Liver (tissue), 8 donors: ENCODE measurements at regions not wholly inside any gene's neighbourhood (a gene's known extent, or its start where the extent isn't known, plus 50 kb on each side); places are given as distances from the start of the nearest gene placed in this dataset.

Experiments
- DNase-seq: peaks from one replicate; pipeline ENCODE4 v3.0.0-alpha.2; 2017; ENCODE audit warnings: low spot score
- H3K27ac ChIP-seq, 2 donors: one replicate each; pipeline ENCODE4 v1.7.0; 2013; ENCODE audit warnings: inconsistent platforms in 2 of 2, low read length in 2 of 2, control low read depth in 1 of 2, low read depth in 1 of 2, mild to moderate bottlenecking in 1 of 2
- H3K27me3 ChIP-seq, 4 donors: one replicate each; pipeline versions ENCODE4 v1.6.1 to v1.7.0; 2013; ENCODE audit warnings: low read length in 3 of 4, inconsistent platforms in 1 of 4, mild to moderate bottlenecking in 1 of 4, moderate library complexity in 1 of 4; ENCODE audit not compliant: control insufficient read depth in 4 of 4, insufficient read depth in 4 of 4
- H3K36me3 ChIP-seq, 4 donors: one replicate each; pipeline versions ENCODE4 v1.6.1 to v1.7.0; 2013; ENCODE audit warnings: low read length in 3 of 4, mild to moderate bottlenecking in 3 of 4, low read depth in 1 of 4, moderate library complexity in 1 of 4; ENCODE audit not compliant: control insufficient read depth in 4 of 4, insufficient read depth in 3 of 4
- H3K4me1 ChIP-seq, 4 donors: one replicate each; pipeline versions ENCODE4 v1.6.1 to v1.7.0; 2013; ENCODE audit warnings: low read length in 3 of 4, mild to moderate bottlenecking in 3 of 4, moderate library complexity in 1 of 4; ENCODE audit not compliant: control insufficient read depth in 4 of 4, insufficient read depth in 4 of 4
- H3K4me3 ChIP-seq, 3 donors: one replicate each; pipeline versions ENCODE4 v1.6.1 to v1.7.0; 2013; ENCODE audit warnings: low read length in 3 of 3, control low read depth in 1 of 3, low read depth in 1 of 3, mild to moderate bottlenecking in 1 of 3
- H3K9ac ChIP-seq, 2 donors: one replicate each; pipeline ENCODE4 v1.7.0; 2013; ENCODE audit warnings: low read length in 2 of 2, mild to moderate bottlenecking in 2 of 2, moderate library complexity in 2 of 2, control low read depth in 1 of 2, low read depth in 1 of 2
- H3K9me3 ChIP-seq, 4 donors: one replicate each; pipeline versions ENCODE4 v1.6.1 to v1.7.0; 2013; ENCODE audit warnings: low read length in 3 of 4; ENCODE audit not compliant: control insufficient read depth in 4 of 4
- EGR1 ChIP-seq, 2 donors: IDR thresholded peaks; 2 replicates each; pipeline ENCODE4 v1.6.1; 2016 to 2018; ENCODE audit warnings: antibody characterized with exemption in 2 of 2, low read depth in 2 of 2
- FOXA1 ChIP-seq: IDR thresholded peaks from 2 replicates; pipeline ENCODE4 v1.6.1; 2016; ENCODE audit warnings: antibody characterized with exemption
- FOXA2 ChIP-seq: IDR thresholded peaks from 2 replicates; pipeline ENCODE4 v1.6.1; 2016; ENCODE audit warnings: antibody characterized with exemption
- GABPA ChIP-seq, 2 donors: IDR thresholded peaks in 1 of 2; conservative IDR thresholded peaks in 1 of 2; 2 replicates each; pipeline ENCODE4 v1.6.1; 2016; ENCODE audit warnings: antibody characterized with exemption in 2 of 2, mild to moderate bottlenecking in 1 of 2, moderate library complexity in 1 of 2
- HNF4A ChIP-seq, 2 donors: conservative IDR thresholded peaks; 2 replicates each; pipeline ENCODE4 v1.6.1; 2016; ENCODE audit warnings: antibody characterized with exemption in 2 of 2, mild to moderate bottlenecking in 2 of 2
- JUND ChIP-seq, 2 donors: IDR thresholded peaks; 2 replicates each; pipeline ENCODE4 v1.6.1; 2016; ENCODE audit warnings: antibody characterized with exemption in 2 of 2
- NR2F2 ChIP-seq: IDR thresholded peaks from 2 replicates; pipeline ENCODE4 v1.6.1; 2016; ENCODE audit warnings: antibody characterized with exemption
- RAD21 ChIP-seq, 2 donors: IDR thresholded peaks; 2 replicates each; pipeline ENCODE4 v1.6.1; 2016; ENCODE audit warnings: antibody characterized with exemption in 2 of 2, mild to moderate bottlenecking in 2 of 2
- RXRA ChIP-seq, 2 donors: IDR thresholded peaks; 2 replicates each; pipeline ENCODE4 v1.6.1; 2017 to 2018; ENCODE audit warnings: antibody characterized with exemption in 2 of 2, mild to moderate bottlenecking in 1 of 2
- SP1 ChIP-seq: IDR thresholded peaks from 2 replicates; pipeline ENCODE4 v1.6.1; 2018; ENCODE audit warnings: antibody characterized with exemption, mild to moderate bottlenecking
- TAF1 ChIP-seq: conservative IDR thresholded peaks from 2 replicates; pipeline ENCODE4 v1.6.1; 2016; ENCODE audit warnings: antibody characterized with exemption, mild to moderate bottlenecking
- YY1 ChIP-seq: IDR thresholded peaks from 2 replicates; pipeline ENCODE4 v1.6.1; 2016; ENCODE audit warnings: antibody characterized with exemption, mild to moderate bottlenecking
- WGBS: extraction: QIAGEN DNeasy Blood & Tissue Kit; methylation state at CpG from one replicate; pipeline ENCODE4 v1.1.7; 2013; 5-methylcytosine and 5-hydroxymethylcytosine counted together
- TF ChIP-seq, protein P1 (sequence below): IDR thresholded peaks from 2 replicates; pipeline ENCODE4 v1.6.1; 2016; ENCODE audit warnings: antibody characterized with exemption
- TF ChIP-seq, protein P2 (sequence below): IDR thresholded peaks from 2 replicates; pipeline ENCODE4 v1.6.1; 2016; ENCODE audit warnings: antibody characterized with exemption
- TF ChIP-seq, protein P3 (sequence below): IDR thresholded peaks from 2 replicates; pipeline ENCODE4 v1.6.1; 2016; ENCODE audit warnings: antibody characterized with exemption
- TF ChIP-seq, protein P4 (sequence below): fragments of 150-350 bp; IDR thresholded peaks from 2 replicates; pipeline ENCODE4 v1.5.1; 2017; ENCODE audit warnings: improper control_type of control experiment, low read depth, low read length; ENCODE audit not compliant: missing input control
- TF ChIP-seq, protein P5 (sequence below): IDR thresholded peaks from 2 replicates; pipeline ENCODE4 v1.6.1; 2016; ENCODE audit warnings: antibody characterized with exemption, mild to moderate bottlenecking
- donor health status: healthy.
- donor health status: healthy.
- donor health status: healthy.
- donor health status: healthy.
- donor health status: healthy.

DNA sequence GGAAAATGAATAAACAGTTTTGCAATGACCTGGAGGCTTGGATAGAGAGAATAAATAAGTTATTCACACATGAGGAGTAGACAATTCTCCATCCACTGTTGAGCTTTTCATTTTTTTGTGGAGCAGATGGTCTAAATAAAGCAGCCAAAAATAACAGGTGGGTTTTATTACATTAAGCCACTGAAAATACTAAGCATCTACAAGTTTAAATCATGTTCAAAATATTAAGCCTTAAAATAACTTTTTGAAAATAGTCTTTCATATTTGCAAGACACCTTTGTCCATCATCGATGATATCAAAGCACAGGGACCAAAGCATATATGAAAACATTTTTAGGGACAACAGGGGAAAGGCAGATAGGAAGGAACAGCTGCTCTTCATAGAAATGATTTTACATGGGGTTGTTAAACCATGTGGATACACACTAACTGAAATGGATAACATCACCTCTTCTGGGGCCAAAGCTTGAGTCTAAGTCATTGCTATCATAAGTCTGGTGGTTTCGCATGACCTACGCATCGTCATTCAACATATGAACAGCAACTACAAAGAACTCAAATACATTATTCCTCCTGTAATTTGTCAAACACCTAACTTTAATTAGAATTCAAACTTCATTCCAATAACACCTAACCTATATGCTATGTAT lies 197.6 kb upstream of the CHST9 start:
- H3K36me3 ChIP-seq: no peaks in the 10 kb centered on the region
- no peak for TF ChIP-seq NR2F2
- TF ChIP-seq JUND (IDR thresholded peaks at IDR 0.05): no peak
- no peak for TF ChIP-seq EGR1 (IDR thresholded peaks at IDR 0.05; ENCODE audit: low read depth in 2 of 2)
- TF ChIP-seq, protein P1, sequence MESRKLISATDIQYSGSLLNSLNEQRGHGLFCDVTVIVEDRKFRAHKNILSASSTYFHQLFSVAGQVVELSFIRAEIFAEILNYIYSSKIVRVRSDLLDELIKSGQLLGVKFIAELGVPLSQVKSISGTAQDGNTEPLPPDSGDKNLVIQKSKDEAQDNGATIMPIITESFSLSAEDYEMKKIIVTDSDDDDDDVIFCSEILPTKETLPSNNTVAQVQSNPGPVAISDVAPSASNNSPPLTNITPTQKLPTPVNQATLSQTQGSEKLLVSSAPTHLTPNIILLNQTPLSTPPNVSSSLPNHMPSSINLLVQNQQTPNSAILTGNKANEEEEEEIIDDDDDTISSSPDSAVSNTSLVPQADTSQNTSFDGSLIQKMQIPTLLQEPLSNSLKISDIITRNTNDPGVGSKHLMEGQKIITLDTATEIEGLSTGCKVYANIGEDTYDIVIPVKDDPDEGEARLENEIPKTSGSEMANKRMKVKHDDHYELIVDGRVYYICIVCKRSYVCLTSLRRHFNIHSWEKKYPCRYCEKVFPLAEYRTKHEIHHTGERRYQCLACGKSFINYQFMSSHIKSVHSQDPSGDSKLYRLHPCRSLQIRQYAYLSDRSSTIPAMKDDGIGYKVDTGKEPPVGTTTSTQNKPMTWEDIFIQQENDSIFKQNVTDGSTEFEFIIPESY: no peak
- TF ChIP-seq TAF1: no peak
- TF ChIP-seq RXRA (IDR thresholded peaks at IDR 0.05): no peak
- TF ChIP-seq, protein P2, sequence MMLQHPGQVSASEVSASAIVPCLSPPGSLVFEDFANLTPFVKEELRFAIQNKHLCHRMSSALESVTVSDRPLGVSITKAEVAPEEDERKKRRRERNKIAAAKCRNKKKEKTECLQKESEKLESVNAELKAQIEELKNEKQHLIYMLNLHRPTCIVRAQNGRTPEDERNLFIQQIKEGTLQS: no peak
- TF ChIP-seq, protein P3, sequence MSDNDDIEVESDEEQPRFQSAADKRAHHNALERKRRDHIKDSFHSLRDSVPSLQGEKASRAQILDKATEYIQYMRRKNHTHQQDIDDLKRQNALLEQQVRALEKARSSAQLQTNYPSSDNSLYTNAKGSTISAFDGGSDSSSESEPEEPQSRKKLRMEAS: no peak
- no peak for TF ChIP-seq FOXA1
- no peak for TF ChIP-seq RAD21 (IDR thresholded peaks at IDR 0.05)
- TF ChIP-seq YY1: no peak
- no peak for TF ChIP-seq HNF4A (conservative IDR thresholded peaks at IDR 0.05)
- TF ChIP-seq GABPA (IDR thresholded peaks at IDR 0.05 in 1 of 2, conservative IDR thresholded peaks at IDR 0.05 in 1 of 2): no peak
- TF ChIP-seq SP1: no peak
- TF ChIP-seq, protein P4, sequence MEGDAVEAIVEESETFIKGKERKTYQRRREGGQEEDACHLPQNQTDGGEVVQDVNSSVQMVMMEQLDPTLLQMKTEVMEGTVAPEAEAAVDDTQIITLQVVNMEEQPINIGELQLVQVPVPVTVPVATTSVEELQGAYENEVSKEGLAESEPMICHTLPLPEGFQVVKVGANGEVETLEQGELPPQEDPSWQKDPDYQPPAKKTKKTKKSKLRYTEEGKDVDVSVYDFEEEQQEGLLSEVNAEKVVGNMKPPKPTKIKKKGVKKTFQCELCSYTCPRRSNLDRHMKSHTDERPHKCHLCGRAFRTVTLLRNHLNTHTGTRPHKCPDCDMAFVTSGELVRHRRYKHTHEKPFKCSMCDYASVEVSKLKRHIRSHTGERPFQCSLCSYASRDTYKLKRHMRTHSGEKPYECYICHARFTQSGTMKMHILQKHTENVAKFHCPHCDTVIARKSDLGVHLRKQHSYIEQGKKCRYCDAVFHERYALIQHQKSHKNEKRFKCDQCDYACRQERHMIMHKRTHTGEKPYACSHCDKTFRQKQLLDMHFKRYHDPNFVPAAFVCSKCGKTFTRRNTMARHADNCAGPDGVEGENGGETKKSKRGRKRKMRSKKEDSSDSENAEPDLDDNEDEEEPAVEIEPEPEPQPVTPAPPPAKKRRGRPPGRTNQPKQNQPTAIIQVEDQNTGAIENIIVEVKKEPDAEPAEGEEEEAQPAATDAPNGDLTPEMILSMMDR: no peak
- TF ChIP-seq, protein P5, sequence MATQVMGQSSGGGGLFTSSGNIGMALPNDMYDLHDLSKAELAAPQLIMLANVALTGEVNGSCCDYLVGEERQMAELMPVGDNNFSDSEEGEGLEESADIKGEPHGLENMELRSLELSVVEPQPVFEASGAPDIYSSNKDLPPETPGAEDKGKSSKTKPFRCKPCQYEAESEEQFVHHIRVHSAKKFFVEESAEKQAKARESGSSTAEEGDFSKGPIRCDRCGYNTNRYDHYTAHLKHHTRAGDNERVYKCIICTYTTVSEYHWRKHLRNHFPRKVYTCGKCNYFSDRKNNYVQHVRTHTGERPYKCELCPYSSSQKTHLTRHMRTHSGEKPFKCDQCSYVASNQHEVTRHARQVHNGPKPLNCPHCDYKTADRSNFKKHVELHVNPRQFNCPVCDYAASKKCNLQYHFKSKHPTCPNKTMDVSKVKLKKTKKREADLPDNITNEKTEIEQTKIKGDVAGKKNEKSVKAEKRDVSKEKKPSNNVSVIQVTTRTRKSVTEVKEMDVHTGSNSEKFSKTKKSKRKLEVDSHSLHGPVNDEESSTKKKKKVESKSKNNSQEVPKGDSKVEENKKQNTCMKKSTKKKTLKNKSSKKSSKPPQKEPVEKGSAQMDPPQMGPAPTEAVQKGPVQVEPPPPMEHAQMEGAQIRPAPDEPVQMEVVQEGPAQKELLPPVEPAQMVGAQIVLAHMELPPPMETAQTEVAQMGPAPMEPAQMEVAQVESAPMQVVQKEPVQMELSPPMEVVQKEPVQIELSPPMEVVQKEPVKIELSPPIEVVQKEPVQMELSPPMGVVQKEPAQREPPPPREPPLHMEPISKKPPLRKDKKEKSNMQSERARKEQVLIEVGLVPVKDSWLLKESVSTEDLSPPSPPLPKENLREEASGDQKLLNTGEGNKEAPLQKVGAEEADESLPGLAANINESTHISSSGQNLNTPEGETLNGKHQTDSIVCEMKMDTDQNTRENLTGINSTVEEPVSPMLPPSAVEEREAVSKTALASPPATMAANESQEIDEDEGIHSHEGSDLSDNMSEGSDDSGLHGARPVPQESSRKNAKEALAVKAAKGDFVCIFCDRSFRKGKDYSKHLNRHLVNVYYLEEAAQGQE: no peak
- no peak for TF ChIP-seq FOXA2
- no peaks in the 10 kb centered on the region for H3K9me3 ChIP-seq
- no peak for DNase-seq
- no peaks in the 10 kb centered on the region for H3K27me3 ChIP-seq
- H3K4me3 ChIP-seq: no peak overlapping the region
- H3K4me1 ChIP-seq: no peaks in the 10 kb centered on the region
- no peak overlapping the region for H3K27ac ChIP-seq
- WGBS: 94% methylated on average over 4 of the region's 4 CpGs
- no peak overlapping the region for H3K9ac ChIP-seq
